SK-MEL-5 (cell line): ENCODE measurements at regions not wholly inside any gene's neighbourhood (a gene's known extent, or its start where the extent isn't known, plus 50 kb on each side); places are given as distances from the start of the nearest gene placed in this dataset.
"Not testable (repeated sequence)": the region's sequence is repeated elsewhere in the genome, so short reads cannot be mapped to it uniquely, and the experiment has no call there.

Experiments used
- DNase-seq: peaks from one replicate; pipeline ENCODE4 v3.0.0-alpha.2; 2016; ENCODE audit warnings: low read depth, low spot score
- in situ Hi-C: cut with HindIII; loops from 2 replicates; pipeline ENCODE4 v1.10.0; 2016; ENCODE audit warnings: low sequenced_read_pairs, high pct_unique_total_duplicates, low pct_unique_long_range_greater_than_20kb

DNA sequence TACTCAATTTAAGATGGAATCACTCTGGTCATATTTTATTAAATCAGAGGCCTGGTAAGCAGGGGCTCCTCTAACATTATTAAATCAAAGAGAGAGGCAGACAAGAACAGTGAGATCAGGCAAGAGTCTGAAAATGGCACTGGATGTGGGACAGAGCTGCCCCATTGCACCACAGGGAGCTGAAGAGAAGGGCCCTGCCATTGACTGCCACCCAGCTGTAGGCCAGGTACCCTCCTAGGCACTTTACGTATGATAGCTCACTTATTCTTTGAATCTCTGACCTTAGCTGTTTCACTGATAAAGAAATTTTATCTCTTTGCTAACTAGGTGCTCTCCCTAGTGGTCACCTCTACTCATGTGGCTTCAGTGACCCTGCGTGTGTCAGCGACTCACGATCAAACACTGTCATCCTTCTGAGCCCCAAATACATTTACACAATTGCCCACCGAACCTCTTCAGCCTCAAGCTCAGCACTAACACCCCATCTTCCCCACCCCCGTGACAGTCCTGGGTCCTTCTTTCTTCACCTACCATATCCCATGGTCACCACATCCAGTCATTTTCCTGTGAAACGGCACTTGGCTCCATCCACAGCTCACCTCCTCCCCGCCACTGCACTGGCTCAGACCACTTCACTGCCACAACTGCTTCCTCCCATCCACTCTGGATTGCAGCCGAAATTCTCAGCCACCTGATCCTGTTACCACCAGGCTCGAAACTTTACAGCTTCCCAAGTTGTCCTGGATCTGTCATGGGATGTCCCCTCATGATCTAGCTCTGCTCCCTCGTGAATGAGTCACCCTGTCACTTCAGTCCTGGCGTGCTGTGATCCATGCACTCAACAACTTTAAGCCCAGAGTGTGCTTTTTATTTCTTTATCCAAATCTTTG, 97.3 kb upstream of the SYT6 start:
- in situ Hi-C loops: no loop called here

GRCh38 chr1:114249691-114250090, 96.0 kb upstream of the SYT6 start:
- in situ Hi-C loops: no loop called here
- DNase-seq: no peak

More for the DNA sequence above, 97.3 kb upstream of the SYT6 start:
- no peak for DNase-seq

GRCh38 chr1:114248162-114248561, 94.5 kb upstream of the SYT6 start:
- in situ Hi-C loops: no loop called here
- no peak for DNase-seq

DNA sequence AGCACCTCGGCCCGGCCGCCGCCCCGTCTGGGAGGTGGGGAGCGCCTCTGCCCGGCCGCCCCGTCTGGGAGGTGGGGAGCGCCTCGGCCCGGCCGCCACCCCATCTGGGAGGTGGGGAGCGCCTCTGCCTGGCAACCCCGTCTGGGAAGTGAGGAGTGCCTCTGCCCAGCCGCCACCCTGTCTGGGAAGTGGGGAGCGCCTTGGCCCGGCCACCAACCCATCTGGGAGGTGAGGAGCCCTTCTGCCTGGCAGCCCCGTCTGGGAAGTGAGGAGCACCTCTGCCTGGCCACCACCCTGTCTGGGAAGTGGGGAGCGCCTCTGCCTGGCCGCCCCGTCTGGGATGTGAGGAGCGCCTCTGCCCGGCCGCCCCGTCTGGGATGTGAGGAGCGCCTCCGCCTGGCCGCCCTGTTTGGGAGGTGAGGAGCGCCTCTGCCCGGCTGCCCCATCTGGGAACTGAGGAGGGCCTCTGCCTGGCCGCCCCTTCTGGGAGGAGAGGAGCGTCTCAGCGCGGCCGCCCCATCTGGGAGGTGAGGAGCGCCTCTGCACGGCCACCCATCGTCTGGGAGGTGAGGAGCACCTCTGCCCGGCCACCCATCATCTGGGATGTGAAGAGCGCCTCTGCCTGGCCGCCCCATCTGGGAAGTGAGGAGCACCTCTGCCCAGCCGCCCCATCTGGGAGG, 89.0 kb upstream of the SYT6 start:
- DNase-seq, in situ Hi-C loops: not testable (repeated sequence)

DNA sequence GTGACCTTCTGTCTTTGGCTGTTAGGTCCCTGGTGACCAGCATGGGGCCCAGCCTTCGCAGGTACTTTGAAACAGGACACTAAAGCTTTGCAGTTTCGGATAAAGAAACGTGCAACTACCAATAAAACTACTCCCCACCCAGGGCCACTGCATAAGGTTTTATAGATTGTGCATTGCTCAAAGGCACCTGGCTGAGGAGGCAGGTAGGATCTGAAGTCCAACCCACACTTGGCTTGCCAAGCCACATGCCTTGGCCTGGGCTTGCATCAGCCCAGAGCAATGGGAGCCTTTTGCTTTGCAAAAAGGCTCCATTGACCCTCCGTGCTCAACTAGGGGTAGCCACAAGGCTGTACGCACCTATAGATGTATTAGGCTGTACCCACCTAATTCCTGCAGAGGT, 84.4 kb upstream of the SYT6 start:
- in situ Hi-C loops: no loop called here
- no peak for DNase-seq

DNA sequence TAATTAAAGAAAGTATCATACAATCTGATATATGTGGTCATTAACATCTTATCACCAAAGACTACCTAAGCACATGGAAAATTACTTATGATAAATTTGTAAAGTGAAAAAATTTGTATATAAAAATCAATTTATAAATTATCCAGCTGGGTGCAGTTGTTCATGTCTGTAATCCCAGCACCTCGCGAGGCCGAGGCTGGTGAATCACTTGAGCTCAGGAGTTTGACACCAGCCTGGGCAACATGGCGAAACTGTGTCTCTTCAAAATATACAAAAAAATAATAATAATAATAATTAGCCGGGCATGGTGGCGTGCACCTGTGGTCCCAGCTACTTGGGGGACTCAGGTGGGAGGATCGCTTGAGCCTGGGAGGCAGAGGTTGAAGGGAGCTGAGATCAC, 82.8 kb upstream of the SYT6 start:
- in situ Hi-C loops: no loop called here
- no peak for DNase-seq

DNA sequence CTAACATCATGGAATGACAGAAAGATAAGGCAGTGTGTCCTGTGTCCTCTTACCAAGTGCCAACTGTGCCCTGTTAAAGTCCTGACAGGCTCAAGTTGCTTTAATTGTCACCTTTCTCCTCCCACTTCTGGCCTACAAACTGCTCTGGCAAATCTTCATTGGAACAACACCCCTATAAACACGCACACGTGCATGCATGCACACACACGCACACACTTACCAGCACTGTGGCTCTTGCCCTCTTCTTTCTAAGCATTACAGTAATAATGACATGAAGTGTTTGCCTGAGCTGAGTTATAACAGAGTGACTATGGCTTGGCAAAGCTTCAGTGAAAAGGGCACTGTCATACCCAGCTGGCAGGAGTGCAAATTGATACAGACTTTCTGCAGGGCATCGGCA, 82.3 kb upstream of the SYT6 start:
- in situ Hi-C loops: no loop called here
- no peak for DNase-seq

- no peak for DNase-seq
- in situ Hi-C loops: no loop called here
Observed at GRCh38 chr1:114235281-114235680, 81.6 kb upstream of the SYT6 start.

DNA sequence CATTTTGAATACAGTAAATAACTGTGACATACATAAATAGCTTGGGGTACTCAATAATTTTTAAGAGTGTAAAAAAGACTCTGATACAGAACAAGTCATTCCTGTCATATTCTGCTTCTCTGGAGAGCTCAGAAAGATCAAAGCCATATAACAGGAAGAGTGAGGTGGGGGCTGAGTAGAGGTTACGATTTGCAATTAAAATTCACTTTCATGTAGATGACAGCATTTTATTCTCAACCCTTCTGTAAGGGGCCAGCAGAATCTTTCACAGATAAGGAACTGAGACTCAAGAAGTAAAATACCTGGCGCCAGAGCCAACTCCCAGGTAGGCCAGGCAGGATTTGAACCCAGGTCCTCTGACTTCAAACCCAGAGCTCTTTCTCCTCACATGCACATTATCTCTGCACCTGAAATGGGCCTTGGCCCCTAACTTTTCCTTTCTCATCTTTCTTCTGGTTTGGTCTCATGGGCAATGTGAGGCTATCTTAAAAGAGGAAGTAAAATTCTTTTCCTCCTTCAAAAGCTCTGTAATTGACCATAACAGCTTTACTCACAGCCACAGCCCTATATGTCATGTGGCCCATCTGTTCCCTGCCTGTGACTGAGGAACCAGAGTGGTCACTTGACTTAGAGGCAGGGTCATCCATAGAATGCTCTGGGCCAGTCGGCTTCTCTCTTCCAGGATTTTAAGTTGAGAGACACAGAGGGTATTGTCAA, 80.9 kb upstream of the SYT6 start:
- in situ Hi-C loops: no loop called here
- DNase-seq: no peak

- in situ Hi-C loops: no loop called here
- DNase-seq: no peak
Observed at GRCh38 chr1:114232691-114233090, 79.0 kb upstream of the SYT6 start.

DNA sequence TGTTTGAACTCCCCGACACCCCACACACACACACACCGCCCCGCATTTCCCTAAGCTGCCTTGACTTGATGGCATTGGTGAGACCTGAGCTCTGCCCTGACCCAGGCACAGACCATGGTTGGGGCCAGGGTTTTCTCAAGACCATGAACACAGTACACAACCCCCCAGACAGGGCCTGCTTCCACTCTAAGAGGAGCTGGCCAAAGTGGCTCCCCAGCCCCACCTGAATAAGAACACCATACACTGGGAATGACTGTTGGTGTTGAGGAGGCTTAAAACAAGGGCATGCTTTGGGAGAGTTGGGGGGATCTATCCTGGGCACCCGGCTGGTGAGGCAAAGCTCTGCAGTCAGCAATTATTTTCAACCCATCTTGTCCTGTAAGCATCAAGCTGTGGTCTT, 77.6 kb upstream of the SYT6 start:
- in situ Hi-C loops: no loop called here
- DNase-seq: no peak

- DNase-seq: no peak
- in situ Hi-C loops: no loop called here
Observed at GRCh38 chr1:114229368-114229767, 75.7 kb upstream of the SYT6 start.

- in situ Hi-C loops: no loop called here
- DNase-seq: no peak
Observed at GRCh38 chr1:114227059-114227458, 73.4 kb upstream of the SYT6 start.

DNA sequence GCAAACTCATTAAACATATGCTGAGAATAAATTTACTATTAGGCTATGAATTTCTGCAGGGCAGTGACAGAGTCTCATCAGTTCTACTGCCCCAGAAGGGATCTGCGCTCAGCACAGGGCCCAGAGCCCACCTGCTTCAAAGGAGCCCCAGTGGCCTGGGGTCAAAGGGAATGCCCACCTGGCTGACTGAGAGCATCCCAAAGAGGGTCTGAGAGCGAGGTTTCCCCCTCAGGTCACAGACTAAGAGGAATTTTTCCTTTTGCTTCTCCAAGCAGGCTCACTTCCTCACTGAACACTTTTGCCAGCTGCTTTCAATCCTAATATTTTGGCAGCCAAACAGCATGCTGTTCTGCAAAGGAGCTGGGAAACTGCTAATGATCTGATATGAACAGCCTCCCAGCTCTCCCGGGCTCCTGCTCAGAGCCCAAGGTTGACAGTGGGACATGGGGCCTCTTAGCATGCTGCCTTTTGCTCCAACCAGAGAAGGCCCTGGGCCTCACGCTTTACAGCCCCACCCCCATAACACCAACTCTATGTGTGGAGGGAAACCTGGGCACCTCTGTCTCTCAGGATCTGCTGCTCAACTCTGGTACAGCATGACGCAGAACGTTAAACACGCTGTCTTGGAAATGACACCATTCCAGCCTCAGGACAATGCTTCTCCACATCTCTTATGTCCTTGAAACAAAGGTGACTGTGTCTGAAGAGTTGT, 70.7 kb upstream of the SYT6 start:
- in situ Hi-C loops: no loop called here
- DNase-seq: peak; percentile 70

DNA sequence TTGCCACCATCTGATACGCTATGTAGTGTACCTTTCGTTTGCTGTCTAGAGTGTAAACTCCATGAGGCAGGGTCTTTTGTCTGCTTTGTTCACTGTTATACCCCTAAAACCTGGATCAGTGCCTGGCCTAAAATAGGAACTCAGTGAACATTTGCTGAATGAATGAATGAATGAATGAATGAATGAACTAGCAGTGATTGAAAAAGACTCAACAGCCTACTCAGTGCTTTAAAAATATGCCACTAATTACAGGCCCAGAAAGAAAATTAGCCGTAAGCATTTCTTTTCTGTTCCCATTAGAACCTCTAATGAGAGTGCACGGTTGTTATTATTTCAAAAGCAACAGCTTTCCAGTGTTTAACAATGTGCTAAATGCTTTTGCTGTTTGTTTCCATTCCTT, 69.3 kb upstream of the SYT6 start:
- no peak for DNase-seq
- in situ Hi-C loops: no loop called here

DNA sequence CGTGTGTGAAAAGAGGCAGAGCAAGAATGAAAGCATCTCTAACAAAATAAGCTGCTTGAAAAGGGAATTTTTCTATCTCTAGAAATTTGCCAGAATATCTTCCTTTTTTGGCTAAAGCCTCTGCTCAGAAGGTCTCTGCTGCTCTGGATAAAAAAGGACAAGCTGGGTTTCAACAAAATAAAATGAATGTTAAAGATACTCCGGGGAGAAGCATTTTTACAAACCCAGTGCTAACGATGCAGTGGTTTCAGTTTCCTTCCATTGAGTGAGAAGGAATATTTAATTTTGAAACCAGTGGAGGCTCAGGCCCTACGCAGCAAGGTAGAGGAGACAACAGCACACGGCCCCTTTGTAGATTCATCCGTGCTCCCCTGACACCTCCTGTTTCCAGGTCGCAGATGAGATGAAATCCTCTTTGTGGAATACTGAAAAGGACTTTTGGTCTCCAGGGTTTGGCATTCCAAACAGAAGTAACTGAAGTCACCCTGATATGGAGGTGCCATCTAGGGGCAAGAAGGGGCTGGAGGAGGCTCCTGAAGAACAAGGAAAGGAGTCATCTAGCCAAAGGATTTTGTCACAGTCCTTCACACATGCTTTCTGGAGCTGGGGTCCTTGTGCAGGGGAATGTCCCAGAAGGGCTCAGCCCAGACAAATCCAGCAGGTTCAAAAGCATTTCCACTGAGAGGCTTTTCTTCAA, 65.7 kb upstream of the SYT6 start:
- peak; percentile 34 for DNase-seq
- in situ Hi-C loops: no loop called here

GRCh38 chr1:114218361-114219171, 64.9 kb upstream of the SYT6 start:
- in situ Hi-C loops: no loop called here
- DNase-seq: no peak
